ENCODE measurements at regions not wholly inside any gene's neighbourhood (a gene's known extent, or its start where the extent isn't known, plus 50 kb on each side); places are given as distances from the start of the nearest gene placed in this dataset.
"Not testable (repeated sequence)": the region's sequence is repeated elsewhere in the genome, so short reads cannot be mapped to it uniquely, and the experiment has no call there.

DNA sequence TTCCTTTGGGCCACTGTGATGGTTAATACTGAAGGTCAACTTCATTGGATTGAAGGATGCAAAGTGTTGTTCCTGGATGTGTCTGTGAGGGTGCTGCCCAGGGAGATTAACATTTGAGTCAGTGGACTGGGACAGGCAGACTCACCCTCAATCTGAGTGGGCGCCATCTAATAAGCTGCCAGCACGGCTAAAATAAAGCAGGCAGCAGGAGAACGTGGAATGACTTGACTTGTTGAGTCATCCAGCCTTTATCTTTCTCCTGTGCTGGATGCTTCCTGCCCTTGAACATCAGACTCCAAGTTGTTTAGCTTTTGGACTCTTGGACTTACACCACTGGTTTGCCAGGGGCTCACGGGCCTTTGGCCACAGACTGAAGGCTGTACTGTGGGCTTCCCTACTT is 1046.9 kb downstream of the TYW1 start:
- DNase-seq (ENCODE audit: extremely low read depth in 1 of 2, low read depth in 1 of 2): no peak

DNA sequence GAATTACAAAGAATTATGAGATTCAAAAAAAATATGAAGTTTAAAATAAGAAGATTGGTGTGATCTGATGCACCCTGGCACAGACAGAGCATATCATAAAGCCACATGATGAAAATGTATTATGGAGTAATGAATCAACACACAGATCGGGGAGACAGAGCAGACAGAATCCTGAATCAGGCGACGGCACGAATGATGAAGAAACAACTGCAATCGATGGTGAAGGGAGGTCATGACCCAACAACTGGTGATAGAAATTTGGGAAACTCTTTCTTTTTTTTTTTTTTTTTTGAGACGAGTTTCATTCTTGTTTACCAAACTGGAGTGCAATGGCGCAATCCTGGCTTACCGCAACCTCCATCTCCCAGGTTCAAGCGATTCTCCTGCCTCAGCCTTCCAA is 1054.0 kb downstream of the TYW1 start:
- DNase-seq (ENCODE audit: extremely low read depth in 1 of 2, low read depth in 1 of 2): no peak

DNA sequence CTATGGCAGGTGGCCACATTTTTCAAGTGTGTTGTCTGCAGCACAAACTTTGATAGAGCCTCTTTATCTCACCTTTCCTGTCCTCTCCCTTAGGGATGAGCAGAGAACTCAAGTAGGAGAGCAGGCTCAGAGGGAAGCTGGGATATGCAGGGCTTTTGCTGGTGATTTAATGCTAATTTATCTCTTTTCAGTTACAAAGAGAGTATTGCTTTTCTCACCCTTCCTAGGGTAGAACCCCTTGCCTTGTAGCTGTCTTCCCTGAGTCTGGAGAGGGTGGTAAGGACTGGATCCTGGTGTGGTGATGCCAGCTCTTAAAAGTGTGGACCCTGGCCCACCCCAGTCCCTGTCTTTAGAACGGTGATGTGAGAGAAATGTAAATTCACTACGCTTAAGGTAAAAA is 1061.4 kb downstream of the TYW1 start:
- DNase-seq (ENCODE audit: extremely low read depth in 1 of 2, low read depth in 1 of 2): no peak

DNA sequence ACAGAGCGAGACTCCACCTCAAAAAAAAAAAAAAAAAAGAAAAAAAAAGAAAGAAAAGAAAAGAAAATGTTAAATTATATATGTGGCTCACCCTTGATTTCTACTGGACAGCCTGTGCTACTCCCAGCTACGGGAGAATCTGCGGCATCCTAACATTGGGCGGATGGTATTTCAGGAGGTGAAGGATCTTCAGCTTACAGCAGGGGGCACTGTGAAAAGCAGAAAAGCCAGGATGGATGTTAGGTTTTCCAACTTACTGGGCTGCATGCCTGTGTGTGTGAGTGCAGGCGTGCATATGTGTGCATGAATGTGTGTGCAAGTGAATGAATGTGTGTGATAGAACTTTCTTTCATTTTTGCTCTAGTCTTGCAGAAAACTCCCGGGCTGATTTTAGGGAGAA is 1066.5 kb downstream of the TYW1 start:
- no peak for DNase-seq (ENCODE audit: extremely low read depth in 1 of 2, low read depth in 1 of 2)

DNA sequence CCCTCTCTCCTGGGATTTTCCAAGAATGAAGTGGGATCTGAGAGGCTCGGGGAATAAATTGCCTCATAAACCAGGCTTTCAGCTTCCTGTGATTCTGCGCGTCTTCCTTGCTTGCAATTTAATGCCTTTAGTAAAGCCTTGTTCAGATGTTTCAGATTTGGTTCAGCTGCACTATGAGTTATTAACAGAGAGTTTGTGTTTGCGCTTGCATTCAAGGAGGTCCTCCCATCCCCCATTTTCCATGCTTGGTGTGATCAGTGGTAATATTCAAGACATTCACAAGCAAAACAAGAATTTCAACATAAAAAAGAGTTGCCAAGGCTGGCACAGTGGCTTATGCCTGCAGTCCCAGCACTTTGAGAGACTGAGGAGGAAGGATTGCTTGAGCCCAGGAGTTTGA is 1068.9 kb downstream of the TYW1 start:
- DNase-seq (ENCODE audit: extremely low read depth in 1 of 2, low read depth in 1 of 2): no peak

DNA sequence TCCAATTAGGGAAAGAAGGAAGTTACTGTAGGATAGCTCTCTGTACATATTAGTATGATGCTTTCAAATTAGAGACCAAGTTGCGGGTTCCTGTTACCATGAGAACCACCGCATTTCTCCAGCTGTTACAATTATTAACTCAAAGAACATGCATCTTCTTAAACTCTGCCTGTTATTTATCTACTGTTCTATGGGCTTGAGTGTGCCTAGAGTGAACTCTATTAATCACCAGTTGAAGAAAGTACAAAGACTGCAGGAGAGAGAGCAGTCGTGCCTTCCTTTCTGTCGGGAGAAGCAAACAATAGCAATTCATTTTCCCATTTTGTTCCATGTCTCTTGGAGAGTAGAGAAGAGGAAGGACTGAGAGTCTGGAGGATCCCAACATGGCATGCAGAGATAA is 1071.2 kb downstream of the TYW1 start:
- no peak for DNase-seq (ENCODE audit: extremely low read depth in 1 of 2, low read depth in 1 of 2)

DNA sequence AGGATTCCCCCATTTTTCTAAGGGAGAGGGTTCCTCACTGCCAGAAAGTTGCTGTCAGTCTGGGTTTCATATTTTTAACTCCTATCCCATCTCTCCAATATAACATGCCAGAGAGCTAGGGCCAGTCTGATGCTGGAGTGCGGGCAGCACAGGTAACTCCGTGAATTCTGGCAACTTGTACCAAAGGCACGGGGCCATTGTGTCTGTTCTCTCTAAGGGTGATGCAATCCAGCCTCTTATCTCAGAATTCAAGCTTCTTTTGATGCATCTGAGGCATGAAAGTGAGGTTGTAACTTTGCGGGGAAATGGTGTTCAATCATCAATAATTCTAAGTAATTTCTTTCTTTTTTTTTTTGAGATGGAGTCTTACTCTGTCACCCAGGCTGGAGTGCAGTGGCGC is 1074.4 kb downstream of the TYW1 start:
- DNase-seq (ENCODE audit: extremely low read depth in 1 of 2, low read depth in 1 of 2): no peak

DNA sequence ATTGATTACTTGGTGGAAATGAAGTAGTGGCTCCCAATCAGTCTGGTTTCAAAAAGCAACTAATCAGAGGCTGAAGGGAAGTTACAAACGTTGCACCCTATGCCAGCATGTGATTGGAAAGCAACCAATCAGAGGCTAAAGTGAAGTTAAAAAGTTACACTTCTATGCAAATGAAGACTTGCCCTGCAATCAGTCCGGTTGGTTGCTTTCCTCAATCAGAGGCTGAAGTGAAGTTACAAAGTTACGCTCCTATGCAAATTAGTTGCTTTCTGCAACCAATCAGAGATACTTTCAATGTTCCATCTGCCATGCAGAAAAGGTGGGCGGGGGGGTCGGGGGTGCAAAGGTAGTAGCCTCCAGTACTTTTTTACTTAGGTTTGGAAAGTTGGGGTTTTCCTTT is 1077.1 kb downstream of the TYW1 start:
- DNase-seq (ENCODE audit: extremely low read depth in 1 of 2, low read depth in 1 of 2): no peak

DNA sequence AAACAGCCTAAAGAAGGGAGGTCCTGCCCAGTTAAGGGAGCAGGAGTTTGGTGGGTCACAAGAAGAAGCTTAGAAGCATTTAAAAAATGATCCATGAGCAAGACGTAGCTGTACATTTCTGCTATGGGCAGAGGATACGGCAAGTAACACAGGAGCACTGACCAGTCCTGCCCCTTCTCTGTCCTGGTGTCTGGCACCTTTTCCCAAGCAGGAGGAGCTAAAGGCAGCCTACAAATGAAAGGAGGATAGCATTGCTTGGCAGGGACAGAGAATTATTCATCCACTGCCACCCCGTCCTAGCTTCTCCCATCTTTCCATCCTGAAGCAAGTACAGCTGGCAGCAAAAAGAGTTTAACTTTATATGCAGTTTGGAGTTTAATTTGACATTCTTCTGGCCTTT is 1077.6 kb downstream of the TYW1 start:
- DNase-seq (ENCODE audit: extremely low read depth in 1 of 2, low read depth in 1 of 2): no peak

DNA sequence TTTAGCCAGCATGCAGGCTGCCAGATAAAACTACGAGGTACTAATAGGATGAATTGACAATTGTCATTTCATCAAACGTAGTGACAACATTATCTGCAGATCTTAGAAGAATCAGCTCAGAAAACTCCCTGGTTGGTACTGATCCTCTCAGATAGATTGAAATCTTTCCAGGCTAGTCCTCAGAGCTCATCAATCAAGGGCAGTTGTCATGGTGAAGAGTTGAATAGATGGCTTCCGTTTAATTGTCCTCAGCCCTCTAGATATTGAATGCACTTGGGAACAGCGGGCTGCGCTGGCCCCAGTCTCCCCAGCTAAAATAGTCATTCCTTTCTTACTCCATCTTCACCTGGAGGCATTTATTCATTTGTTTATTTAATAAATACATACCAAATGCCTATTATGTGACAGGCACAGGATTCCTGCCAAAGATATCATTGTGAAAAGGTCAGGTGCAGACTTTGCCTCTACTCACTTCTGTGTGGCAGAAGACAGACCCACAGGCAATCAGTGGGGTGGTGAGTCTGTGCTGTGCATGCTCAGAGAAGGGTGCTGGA is 1081.6 kb downstream of the TYW1 start:
- DNase-seq (ENCODE audit: extremely low read depth in 1 of 2, low read depth in 1 of 2): no peak

DNA sequence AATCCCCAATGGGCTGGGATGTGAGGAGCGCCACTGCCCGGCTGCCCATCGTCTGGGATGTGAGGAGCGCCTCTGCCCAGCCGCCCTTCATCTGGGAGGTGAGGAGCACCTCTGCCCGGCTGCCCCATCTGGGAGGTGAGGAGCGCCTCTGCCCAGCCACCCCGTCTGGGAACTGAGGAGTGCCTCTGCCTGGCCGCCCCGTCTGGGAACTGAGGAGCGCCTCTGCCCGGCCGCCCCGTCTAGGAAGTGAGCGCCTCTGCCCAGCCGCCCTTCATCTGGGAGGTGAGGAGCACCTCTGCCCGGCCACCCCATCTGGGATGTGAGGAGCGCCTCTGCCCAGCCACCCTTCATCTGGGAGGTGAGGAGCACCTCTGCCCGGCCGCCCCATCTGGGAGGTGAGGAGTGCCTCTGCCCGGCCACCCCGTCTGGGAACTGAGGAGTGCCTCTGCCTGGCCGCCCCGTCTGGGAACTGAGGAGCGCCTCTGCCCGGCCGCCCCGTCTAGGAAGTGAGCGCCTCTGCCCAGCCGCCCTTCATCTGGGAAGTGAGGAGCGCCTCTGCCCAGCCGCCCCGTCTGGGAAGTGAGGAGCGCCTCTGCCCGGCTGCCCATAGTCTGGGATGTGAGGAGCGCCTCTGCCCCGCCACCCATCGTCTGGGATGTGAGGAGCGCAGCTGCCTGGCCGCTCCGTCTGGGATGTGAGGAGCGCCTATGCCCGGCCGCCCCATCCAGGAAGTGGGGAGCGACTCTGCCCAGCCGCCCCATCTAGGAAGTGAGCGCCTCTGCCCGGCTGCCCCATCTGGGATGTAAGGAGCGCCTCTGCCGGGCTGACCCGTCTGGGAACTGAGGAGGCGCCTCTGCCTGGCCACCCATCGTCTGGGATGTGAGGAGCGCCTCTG is 1085.7 kb downstream of the TYW1 start:
- not testable (repeated sequence) for DNase-seq (ENCODE audit: extremely low read depth in 1 of 2, low read depth in 1 of 2)

DNA sequence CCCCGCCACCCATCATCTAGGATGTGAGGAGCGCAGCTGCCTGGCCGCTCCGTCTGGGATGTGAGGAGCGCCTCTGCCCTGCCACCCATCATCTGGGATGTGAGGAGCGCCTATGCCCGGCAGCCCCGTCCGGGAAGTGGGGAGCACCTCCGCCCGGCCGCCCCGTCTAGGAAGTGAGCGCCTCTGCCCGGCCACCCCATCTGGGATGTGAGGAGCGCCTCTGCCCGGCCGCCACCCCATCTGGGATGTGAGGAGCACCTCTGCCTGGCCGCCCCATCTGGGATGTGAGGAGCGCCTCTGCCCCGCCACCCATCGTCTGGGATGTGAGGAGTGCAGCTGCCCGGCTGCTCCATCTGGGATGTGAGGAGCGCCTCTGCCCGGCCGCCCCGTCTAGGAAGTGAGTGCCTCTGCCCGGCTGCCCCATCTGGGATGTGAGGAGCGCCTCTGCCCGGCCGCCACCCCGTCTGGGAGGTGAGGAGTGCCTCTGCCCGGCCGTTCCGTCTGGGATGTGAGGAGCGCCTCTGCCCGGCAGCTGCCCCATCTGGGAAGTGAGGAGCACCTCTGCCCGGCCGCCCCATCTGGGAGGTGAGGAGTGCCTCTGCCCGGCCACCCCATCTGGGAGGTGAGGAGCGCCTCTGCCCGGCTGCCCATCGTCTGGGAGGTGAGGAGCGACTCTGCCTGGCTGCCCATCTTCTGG is 1086.5 kb downstream of the TYW1 start:
- not testable (repeated sequence) for DNase-seq (ENCODE audit: extremely low read depth in 1 of 2, low read depth in 1 of 2)

DNA sequence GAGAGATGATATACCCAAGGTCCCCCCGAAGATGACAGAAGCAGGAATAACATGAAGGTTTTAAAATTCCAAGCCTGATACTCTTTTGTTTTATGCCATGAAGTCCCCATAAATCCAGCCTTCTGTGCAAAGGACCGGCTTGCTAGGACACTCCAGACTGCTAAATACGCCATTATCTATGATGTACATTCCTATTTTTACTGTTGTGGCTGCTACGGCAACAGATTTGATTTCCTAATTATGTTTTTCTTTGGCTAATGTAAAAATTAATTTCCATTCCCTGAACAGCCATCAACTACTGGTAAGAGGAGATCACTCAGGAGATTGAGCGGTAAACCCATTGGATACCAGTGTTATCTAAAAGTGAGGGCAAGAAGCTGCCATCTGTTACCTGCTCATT is 1090.8 kb downstream of the TYW1 start:
- DNase-seq (ENCODE audit: extremely low read depth in 1 of 2, low read depth in 1 of 2): no peak

DNA sequence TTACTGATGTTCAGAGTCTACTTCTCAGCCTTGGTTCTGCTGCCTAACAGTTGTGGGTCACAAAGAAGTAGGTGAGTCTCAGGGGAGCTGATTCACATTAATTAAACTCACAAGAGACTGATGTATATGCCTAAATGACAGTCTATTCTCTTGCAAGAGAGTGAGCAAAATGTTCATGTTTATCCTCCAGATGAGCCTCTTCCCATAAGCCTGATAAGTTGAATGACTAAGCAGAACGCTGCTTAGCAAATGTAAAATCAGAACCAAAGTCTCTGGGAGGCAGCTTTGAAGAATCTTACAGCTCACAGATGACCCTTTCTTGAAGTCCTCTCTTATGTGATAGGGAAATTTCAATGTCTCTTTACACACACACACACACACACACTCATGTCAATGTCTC is 1092.2 kb downstream of the TYW1 start:
- no peak for DNase-seq (ENCODE audit: extremely low read depth in 1 of 2, low read depth in 1 of 2)

DNA sequence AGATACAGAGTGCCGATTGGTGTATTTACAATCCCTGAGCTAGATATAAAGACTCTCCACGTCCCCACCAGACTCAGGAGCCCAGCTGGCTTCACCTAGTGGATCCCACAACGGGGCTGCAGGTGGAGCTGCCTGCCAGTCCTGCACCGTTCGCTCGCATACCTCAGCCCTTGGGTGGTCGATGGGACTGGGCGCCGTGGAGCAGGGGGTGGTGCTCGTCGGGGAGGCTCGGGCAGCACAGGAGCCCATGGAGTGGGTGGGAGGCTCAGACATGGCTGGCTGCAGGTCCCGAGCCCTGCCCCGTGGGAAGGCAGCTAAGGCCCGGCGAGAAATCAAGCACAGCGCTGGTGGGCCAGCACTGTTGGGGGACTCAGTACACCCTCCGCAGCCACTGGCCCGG is 1093.6 kb downstream of the TYW1 start:
- not testable (repeated sequence) for DNase-seq (ENCODE audit: extremely low read depth in 1 of 2, low read depth in 1 of 2)

DNA sequence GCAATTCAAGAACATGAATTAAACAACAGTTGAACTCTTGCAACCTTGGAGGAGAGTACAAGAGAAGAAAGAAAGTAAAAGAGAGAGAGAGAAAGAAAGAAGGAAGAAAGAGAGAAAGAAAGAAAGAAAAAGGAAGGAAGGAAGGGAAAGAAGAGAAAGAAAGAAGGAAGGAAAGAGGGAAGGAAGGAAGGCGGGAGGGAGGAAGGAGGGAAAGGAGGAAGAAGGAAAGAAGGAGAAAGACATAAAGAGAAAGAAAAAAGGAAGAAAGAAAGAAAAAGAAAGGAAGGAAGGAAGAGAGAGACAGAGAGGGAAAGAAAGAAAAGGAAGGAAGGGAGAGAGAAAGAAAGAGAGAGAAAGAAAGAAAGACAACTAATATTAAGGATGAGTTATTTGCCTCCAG is 1106.7 kb downstream of the TYW1 start:
- DNase-seq (ENCODE audit: extremely low read depth in 1 of 2, low read depth in 1 of 2): no peak

DNA sequence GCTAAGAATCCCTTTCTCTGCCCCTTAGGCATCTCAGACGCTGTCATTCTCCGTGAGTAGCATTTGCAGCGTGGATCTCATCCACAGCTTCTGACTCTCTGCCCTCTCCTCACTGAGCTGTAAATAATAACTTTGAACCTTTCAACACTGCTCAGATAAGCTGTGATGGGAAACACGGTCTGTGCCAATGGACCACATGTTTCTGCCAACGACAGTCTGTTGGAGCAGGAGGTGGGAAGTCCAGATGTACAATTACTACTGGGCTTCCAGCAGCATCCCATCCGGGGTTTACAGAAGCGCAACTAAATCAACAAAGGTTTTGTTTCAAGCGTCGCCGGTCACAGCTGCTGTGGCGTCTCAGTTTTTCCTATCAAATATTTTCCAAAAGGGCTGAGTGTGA is 1110.6 kb downstream of the TYW1 start:
- no peak for DNase-seq (ENCODE audit: extremely low read depth in 1 of 2, low read depth in 1 of 2)

DNA sequence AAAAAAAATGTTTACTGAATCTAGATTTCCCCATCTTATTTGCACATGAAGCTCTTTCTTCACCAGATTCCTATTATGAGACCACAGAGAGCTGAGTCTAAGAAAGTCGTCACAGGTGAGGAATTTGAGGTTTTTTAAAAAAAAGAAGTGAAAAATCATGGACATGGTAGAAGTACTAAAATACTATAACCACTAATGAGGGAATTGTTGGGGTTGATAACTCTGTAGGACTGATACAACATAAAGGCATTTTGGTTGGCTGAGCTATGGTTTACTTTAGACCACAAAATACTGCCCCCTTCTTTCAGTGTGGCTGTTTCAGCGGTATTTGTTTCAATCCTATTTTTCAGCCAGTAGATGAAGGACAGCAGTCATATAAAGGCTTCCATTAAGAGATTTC is 1111.3 kb downstream of the TYW1 start:
- no peak for DNase-seq (ENCODE audit: extremely low read depth in 1 of 2, low read depth in 1 of 2)

DNA sequence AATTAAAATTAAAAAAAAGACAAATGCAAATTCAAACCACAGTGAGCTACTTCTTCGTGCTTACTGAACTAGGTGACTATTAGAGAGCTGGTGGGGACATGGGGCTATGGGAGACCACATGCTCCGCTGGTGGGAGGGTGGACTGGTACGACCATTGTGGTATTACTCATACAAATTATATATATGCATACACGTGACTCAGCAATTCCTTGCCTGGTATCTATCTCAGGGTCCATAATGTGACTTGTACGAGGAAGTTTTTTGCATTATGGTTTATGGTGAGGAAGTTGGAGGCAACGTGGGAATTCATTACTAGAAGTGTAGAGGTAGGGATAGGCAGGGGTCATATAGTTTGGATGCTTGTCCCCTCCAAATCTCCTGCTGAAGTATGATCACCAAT is 1112.7 kb downstream of the TYW1 start:
- DNase-seq (ENCODE audit: extremely low read depth in 1 of 2, low read depth in 1 of 2): no peak

DNA sequence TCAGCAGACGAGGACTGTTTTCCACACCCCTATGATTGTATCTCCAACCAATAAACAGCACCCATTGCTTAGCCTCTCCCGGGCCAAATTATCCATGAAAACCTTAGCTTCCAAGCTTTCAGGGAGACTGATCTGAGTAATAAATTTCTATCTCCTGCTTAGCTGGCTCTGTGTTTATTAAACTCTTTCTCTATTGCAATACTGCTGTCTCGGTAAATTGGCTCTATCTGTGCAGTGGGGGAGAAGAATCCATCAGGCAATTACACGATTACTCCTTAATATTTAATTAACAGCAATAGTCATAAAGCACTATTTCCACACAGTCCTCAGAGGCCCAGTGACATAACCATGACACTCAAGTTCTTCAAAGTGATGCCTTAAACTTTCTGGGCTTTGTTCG is 1122.8 kb downstream of the TYW1 start:
- DNase-seq (ENCODE audit: extremely low read depth in 1 of 2, low read depth in 1 of 2): no peak

DNA sequence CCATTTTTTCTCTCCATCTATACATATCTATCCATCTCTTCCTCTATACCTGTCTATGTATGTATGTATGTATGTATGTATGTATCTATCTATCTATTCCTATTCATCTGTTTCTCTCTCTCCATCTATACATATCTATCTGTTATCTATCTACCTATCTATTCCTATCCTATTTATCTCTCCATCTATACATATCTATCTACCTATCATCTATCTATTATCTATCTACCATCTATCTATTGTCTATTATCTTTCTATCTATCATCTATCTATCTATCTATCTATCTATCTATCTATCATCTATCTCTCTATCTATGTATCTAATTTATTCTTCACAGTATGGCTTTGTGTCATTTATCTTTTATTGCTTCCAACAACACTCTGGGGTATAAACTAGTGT is 1124.4 kb downstream of the TYW1 start:
- no peak for DNase-seq (ENCODE audit: extremely low read depth in 1 of 2, low read depth in 1 of 2)

DNA sequence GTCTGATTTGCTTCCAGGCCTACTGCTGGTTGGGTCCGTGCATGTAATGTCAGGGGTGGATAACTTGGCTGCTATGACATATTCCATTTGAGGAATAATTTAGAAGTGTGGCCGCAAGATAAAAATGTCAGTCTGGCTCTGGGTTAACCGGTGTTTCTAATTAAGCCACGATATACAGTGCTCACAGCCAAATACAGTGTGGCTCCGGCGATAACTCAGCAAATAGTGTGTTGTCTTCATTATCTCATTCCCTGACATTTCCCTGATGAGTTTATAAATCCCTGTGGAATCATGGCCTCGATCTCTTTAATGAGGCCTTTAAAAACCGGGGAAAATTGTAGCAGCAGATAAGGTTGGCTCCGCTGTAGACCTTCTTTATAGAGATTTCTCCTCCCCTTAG is 1125.0 kb downstream of the TYW1 start:
- no peak for DNase-seq (ENCODE audit: extremely low read depth in 1 of 2, low read depth in 1 of 2)
